ENCODE measurements at regions not wholly inside any gene's neighbourhood (a gene's known extent, or its start where the extent isn't known, plus 50 kb on each side); places are given as distances from the start of the nearest gene placed in this dataset.

GRCh38 chr3:117587416-117587815 lies 877.8 kb downstream of the TUSC7 start:
- DNase-seq, result no peak

- DNase-seq, result no peak
Observed at GRCh38 chr3:117589454-117589853, 879.9 kb downstream of the TUSC7 start.

- no peak for DNase-seq
Observed at GRCh38 chr3:117595615-117596014, 886.0 kb downstream of the TUSC7 start.

GRCh38 chr3:117596503-117596902 lies 886.9 kb downstream of the TUSC7 start:
- no peak for DNase-seq

- no peak for DNase-seq
Observed at GRCh38 chr3:117597865-117598264, 888.3 kb downstream of the TUSC7 start.

- no peak for DNase-seq
Observed at GRCh38 chr3:117600112-117600511, 890.5 kb downstream of the TUSC7 start.

- no peak for DNase-seq
Observed at GRCh38 chr3:117600666-117601065, 891.1 kb downstream of the TUSC7 start.

GRCh38 chr3:117602058-117602644 lies 892.6 kb downstream of the TUSC7 start:
- no peak for DNase-seq

GRCh38 chr3:117603097-117603496 lies 893.5 kb downstream of the TUSC7 start:
- no peak for DNase-seq

GRCh38 chr3:117606866-117607265 lies 897.3 kb downstream of the TUSC7 start:
- no peak for DNase-seq

- no peak for DNase-seq
Observed at GRCh38 chr3:117609330-117609729, 899.8 kb downstream of the TUSC7 start.

- no peak for DNase-seq
Observed at GRCh38 chr3:117610156-117610555, 900.6 kb downstream of the TUSC7 start.

GRCh38 chr3:117611211-117611610 lies 901.6 kb downstream of the TUSC7 start:
- DNase-seq, result no peak

GRCh38 chr3:117616227-117616626 lies 906.6 kb downstream of the TUSC7 start:
- no peak for DNase-seq

GRCh38 chr3:117617906-117618305 lies 908.3 kb downstream of the TUSC7 start:
- DNase-seq, result no peak

GRCh38 chr3:117618462-117618861 lies 908.9 kb downstream of the TUSC7 start:
- no peak for DNase-seq

- DNase-seq, result no peak
Observed at GRCh38 chr3:117619805-117620204, 910.2 kb downstream of the TUSC7 start.

- no peak for DNase-seq
Observed at GRCh38 chr3:117622171-117622841, 912.7 kb downstream of the TUSC7 start.

- DNase-seq, result no peak
Observed at GRCh38 chr3:117624424-117624823, 914.8 kb downstream of the TUSC7 start.

GRCh38 chr3:117625174-117625573 lies 915.6 kb downstream of the TUSC7 start:
- DNase-seq, result no peak

- DNase-seq, result no peak
Observed at GRCh38 chr3:117626577-117626976, 917.0 kb downstream of the TUSC7 start.

- DNase-seq, result no peak
Observed at GRCh38 chr3:117628823-117629291, 919.3 kb downstream of the TUSC7 start.

GRCh38 chr3:117629505-117629904 lies 919.9 kb downstream of the TUSC7 start:
- DNase-seq, result no peak

- no peak for DNase-seq
Observed at GRCh38 chr3:117630469-117630868, 920.9 kb downstream of the TUSC7 start.

GRCh38 chr3:117630885-117631284 lies 921.3 kb downstream of the TUSC7 start:
- no peak for DNase-seq

Data from effector CD4-positive, alpha-beta T cell (primary cell).